ENCODE measurements at regions not wholly inside any gene's neighbourhood (a gene's known extent, or its start where the extent isn't known, plus 50 kb on each side); places are given as distances from the start of the nearest gene placed in this dataset.

GRCh38 chr10:131662851-131663250 is 238.0 kb upstream of the PPP2R2D start:
- no peaks in the 10 kb centered on the region for H3K36me3 ChIP-seq
- no peak for TF ChIP-seq CTCF (IDR thresholded peaks at IDR 0.05)
- no peak overlapping the region for H3K4me3 ChIP-seq
- no peak overlapping the region for H3K27ac ChIP-seq
- ATAC-seq, result no peak
- intact Hi-C loops (cut with DNase I), result no loop called here
- H3K4me1 ChIP-seq, result no peaks in the 10 kb centered on the region
- no peak for DNase-seq
- peaks cover 0 to 14% (median 0%) of the 10 kb centered on the region in 7 donors for H3K27me3 ChIP-seq
- peaks cover 0 to 14% (median 0%) of the 10 kb centered on the region in 11 donors for H3K9me3 ChIP-seq
- WGBS, 2 donors, result 86 to 89% methylated on average over 10 of the region's 10 CpGs

- Histone ChIP-seq H3K9me3 (peaks cover 0 to 14% (median 0%) of the 10 kb centered on the region in 11 donors), H3K4me1 (no peaks in the 10 kb centered on the region), H3K27me3 (peaks cover 0 to 11% (median 0%) of the 10 kb centered on the region in 7 donors), H3K36me3 (no peaks in the 10 kb centered on the region), H3K27ac (no peak overlapping the region), H3K4me3 (no peak overlapping the region)
- 78 to 79% methylated on average over 4 of the region's 4 CpGs for WGBS, 2 donors
- ATAC-seq (no peak), DNase-seq (no peak)
- TF ChIP-seq CTCF (IDR thresholded peaks at IDR 0.05), result no peak
- intact Hi-C loops (cut with DNase I), result no loop called here
These were observed 237.5 kb upstream of the PPP2R2D start for GRCh38 chr10:131663351-131663750.

- H3K4me1 ChIP-seq, result no peaks in the 10 kb centered on the region
- 94 to 98% methylated on average over 3 of the region's 3 CpGs for WGBS, 2 donors
- DNase-seq (no peak), ATAC-seq (no peak)
- TF ChIP-seq CTCF (IDR thresholded peaks at IDR 0.05), result no peak
- no peak overlapping the region for H3K4me3 ChIP-seq
- no peak overlapping the region for H3K27ac ChIP-seq
- H3K27me3 ChIP-seq, result peaks cover 0 to 7% (median 0%) of the 10 kb centered on the region in 7 donors
- no peaks in the 10 kb centered on the region for H3K36me3 ChIP-seq
- intact Hi-C loops (cut with DNase I), result no loop called here
- H3K9me3 ChIP-seq, result peaks cover 0 to 9% (median 0%) of the 10 kb centered on the region in 11 donors
These were observed 234.7 kb upstream of the PPP2R2D start for GRCh38 chr10:131666091-131666490.

GRCh38 chr10:131667047-131667446 is 233.8 kb upstream of the PPP2R2D start:
- intact Hi-C loops (cut with DNase I), result no loop called here
- Histone ChIP-seq H3K4me1 (no peaks in the 10 kb centered on the region), H3K36me3 (no peaks in the 10 kb centered on the region), H3K27ac (no peak overlapping the region), H3K4me3 (no peak overlapping the region), H3K9me3 (peaks cover 0 to 13% (median 0%) of the 10 kb centered on the region in 11 donors), H3K27me3 (peaks cover 0 to 7% (median 0%) of the 10 kb centered on the region in 7 donors)
- WGBS, 2 donors, result 65 to 67% methylated on average over 4 of the region's 4 CpGs
- no peak for TF ChIP-seq CTCF (IDR thresholded peaks at IDR 0.05)
- DNase-seq (no peak), ATAC-seq (no peak)

Data from heart right ventricle (tissue), 16 donors.